LNCAP (cell line): ENCODE measurements at regions not wholly inside any gene's neighbourhood (a gene's known extent, or its start where the extent isn't known, plus 50 kb on each side); places are given as distances from the start of the nearest gene placed in this dataset.

Experiments used
- TF ChIP-seq, protein P1 (sequence below): fragments of 450-650 bp; IDR thresholded peaks from 2 replicates; pipeline ENCODE4 v1.5.1; 2017; ENCODE audit warnings: mild to moderate bottlenecking

DNA sequence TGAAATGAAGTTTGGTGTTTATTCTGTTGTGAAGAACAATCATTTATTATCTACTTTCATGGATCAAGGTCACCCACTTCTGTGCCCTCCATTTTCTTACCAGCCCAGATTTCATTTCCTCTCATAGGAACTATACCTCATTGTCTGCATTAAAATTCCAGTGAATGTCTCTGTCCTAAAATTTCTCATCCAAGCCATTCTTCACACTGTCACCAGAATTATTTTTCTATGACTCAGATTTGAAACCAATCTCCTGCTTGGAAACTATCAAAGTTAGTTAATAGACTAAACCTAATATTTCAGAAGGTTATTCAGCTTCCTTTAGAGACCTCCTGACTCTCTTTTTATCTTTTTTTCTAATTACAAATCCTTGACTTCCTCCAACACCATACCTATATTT, 364.1 kb upstream of the CBLB start:
- TF ChIP-seq, protein P1, sequence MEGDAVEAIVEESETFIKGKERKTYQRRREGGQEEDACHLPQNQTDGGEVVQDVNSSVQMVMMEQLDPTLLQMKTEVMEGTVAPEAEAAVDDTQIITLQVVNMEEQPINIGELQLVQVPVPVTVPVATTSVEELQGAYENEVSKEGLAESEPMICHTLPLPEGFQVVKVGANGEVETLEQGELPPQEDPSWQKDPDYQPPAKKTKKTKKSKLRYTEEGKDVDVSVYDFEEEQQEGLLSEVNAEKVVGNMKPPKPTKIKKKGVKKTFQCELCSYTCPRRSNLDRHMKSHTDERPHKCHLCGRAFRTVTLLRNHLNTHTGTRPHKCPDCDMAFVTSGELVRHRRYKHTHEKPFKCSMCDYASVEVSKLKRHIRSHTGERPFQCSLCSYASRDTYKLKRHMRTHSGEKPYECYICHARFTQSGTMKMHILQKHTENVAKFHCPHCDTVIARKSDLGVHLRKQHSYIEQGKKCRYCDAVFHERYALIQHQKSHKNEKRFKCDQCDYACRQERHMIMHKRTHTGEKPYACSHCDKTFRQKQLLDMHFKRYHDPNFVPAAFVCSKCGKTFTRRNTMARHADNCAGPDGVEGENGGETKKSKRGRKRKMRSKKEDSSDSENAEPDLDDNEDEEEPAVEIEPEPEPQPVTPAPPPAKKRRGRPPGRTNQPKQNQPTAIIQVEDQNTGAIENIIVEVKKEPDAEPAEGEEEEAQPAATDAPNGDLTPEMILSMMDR, result no peak

DNA sequence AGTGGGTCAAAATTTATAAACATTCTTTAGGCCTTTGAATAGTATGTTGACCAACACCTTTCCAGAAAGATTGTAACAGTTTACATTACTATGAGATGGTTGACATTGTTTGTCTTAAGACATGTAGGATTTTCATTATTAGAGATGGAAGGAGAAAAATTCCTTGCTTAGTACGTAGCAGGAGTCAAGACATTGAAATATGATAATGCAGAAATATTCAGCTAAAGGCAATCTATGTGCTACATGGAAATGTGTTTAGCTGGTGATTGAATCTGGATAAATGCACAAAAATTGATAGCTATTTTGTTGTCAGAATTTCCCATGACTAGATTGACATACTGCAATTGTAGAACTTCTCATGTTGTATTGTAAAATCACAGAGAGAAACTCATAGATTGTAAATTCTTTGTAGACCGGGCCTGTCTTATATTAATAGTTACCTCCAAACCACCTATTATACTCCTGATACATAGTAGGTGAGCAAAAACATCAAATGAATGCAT, 370.4 kb upstream of the CBLB start:
- TF ChIP-seq, protein P1, result no peak

DNA sequence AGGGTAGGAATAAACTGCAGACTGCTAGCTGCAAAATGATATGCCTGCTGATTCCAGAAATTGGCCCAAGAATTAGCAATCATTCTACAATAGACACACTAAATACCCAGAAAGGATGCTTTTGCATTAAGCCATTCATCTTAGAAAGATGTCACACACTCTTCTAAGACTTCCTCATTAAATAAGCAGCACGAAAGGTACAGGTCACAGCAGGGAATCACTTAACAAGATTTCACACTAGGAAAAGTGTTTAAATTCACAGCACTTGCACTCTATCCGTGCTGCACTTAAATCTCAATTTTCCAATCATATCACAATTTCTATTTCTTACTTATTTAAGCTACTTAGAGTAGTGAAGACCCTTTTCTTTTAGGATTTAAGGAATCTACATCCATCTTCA, 372.8 kb upstream of the CBLB start:
- TF ChIP-seq, protein P1, result no peak

DNA sequence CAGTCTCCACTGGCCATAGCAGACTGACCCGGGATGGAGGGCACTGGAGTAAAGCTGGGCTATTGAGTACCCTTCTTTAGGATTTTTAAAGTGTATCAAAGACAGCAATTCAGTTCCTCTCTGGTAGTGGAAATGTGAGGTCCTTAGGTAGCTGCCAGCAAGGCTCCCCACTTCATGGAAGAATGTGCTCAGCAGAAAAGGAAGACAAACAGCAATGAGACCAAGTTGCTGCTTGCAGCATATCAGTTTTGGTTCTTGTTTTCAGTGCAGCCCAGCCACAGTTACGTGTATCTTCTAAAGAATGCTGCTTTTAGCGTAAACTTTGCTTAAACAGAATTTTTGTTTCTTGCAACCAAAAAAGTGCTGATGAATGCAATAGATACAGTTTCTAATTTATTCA, 374.0 kb upstream of the CBLB start:
- TF ChIP-seq, protein P1, result no peak

DNA sequence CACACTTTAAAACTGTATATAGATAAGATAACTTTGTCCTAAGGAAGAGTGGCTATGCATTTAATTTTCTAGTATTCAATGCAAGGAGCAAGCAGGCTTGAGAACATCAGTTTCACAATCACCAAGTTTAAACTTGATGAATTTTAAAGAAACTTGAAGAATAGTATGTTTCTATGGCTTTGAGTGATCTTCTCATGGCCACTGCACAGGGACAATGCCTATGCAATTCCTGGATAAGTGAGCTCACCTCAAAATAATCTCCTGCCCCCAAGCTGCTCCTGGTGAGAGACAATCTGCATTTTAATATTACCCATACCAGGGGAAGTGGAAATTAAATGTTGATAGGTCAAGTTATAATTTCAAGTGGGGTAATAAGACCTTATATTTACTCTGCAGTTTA, 376.6 kb upstream of the CBLB start:
- TF ChIP-seq, protein P1, result no peak

DNA sequence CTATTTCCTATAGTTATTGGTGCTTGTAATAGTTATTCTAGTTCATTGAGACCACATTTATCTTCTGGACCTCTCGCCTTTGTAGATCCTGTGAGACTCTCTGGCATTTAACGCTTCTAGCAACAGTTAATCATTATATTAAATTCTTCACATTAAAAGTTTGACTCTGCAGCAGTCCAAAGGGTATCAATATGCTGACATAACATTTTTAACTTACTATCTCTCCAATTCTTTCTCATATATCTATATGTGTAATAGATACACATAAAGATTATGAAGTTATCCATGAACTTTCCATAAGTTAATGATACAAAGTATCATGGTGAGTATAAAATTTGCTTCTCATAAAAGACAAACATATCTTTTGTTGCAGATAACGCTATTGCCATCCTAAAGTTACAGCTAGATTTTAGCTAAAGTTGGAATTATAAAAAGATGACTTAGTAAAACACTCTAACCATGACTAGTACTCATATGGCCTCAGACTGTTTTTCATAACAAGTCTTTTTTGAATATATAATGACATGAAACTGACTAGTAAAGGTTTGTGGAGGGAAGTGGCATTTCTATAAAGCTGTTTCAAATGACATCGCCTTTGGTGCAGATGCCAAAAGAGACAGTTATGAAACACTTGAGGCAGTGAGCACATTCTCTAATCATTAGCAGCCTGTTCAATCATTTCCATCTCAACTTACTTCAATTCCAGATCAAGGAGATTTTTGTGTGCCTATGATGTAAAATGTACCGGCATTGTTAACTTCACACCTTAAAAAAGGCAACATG, 379.3 kb upstream of the CBLB start:
- TF ChIP-seq, protein P1, result no peak

DNA sequence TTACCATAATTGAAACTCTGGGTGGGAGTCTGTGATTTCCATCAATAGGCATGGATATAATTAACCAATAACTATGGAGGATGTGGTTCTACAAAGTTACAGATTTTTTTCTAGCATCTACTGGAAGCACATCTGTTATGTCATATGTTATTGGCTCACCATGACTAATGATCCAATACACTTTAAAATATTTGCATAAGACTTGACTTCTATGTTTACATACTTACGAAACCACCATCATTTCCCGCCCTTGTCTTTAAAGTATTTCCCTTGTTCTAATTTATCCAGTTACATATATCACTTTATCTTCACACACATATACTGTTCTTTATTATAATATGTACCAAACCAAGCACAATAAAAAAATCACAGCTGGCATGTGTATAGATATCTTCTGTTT, 380.3 kb upstream of the CBLB start:
- TF ChIP-seq, protein P1, result no peak

DNA sequence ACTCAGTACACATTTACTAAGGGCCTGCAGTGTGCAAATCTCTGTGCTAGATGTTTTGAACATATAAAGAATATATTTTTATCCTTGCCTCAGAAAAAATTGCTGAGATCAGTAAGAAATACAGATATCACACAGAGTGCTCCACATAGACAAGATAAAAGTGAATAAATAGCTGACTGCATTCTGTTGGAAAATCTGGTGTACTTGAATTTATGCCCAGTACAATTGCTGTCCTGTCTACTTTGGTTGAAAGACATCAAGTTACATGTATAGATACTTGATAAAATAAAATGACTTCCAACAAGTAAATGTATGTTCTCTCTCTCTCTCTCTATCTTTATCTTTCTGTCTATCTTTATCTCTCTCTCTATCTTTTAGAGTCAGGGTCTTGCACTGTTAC, 381.2 kb upstream of the CBLB start:
- TF ChIP-seq, protein P1, result no peak
